Effector memory CD4-positive, alpha-beta T cell (primary cell): ENCODE measurements at regions not wholly inside any gene's neighbourhood (a gene's known extent, or its start where the extent isn't known, plus 50 kb on each side); places are given as distances from the start of the nearest gene placed in this dataset.

Source experiments
- DNase-seq, 3 donors: peaks; one replicate each; pipeline ENCODE4 v3.0.0-alpha.2; 2020
- H3K27ac ChIP-seq: 2 replicates; pipeline ENCODE4 v1.7.0; 2013; ENCODE audit warnings: mild to moderate bottlenecking, low read length, moderate library complexity; ENCODE audit not compliant: insufficient read depth, poor library complexity, severe bottlenecking
- H3K27me3 ChIP-seq: replicated peaks from 2 replicates; pipeline ENCODE4 v1.7.0; 2013; ENCODE audit warnings: mild to moderate bottlenecking, low read length; ENCODE audit not compliant: insufficient read depth, control insufficient read depth, poor library complexity, severe bottlenecking
- H3K36me3 ChIP-seq: 2 replicates; pipeline ENCODE4 v1.7.0; 2013; ENCODE audit warnings: mild to moderate bottlenecking, low read length, moderate library complexity; ENCODE audit not compliant: control insufficient read depth, insufficient read depth
- H3K4me1 ChIP-seq: 2 replicates; pipeline ENCODE4 v1.7.0; 2013; ENCODE audit warnings: low read length, mild to moderate bottlenecking; ENCODE audit not compliant: control insufficient read depth, insufficient read depth, poor library complexity, severe bottlenecking
- H3K4me3 ChIP-seq: 2 replicates; pipeline ENCODE4 v1.7.0; 2013; ENCODE audit warnings: low read length, low read depth, mild to moderate bottlenecking; ENCODE audit not compliant: insufficient read depth, poor library complexity, severe bottlenecking
- H3K9me3 ChIP-seq: 2 replicates; pipeline ENCODE4 v1.7.0; 2013; ENCODE audit warnings: mild to moderate bottlenecking, low read length, moderate library complexity; ENCODE audit not compliant: control insufficient read depth

DNA sequence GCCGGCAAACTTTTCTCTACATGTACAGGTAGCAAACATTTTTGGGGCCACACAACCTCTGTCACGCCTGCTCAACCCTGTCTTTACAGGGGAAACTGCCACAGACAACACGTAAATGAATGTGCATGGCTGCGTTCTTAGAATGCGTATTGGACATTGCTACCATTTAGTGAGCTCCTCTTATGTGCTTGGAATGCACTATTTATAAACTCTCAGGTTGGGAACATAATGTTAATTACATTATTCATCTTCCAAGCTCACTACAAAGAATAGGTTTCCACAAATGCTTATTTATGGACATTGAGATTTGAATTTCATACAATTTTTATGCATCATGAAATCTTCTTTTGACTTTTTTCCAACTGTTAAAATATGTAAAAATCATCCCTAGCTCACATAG, 92.0 kb upstream of the RPS6KA2 start:
- no peak overlapping the region for H3K4me3 ChIP-seq
- no peaks in the 10 kb centered on the region for H3K9me3 ChIP-seq
- H3K27ac ChIP-seq, result no peak overlapping the region
- no peaks in the 10 kb centered on the region for H3K27me3 ChIP-seq
- DNase-seq, result no peak
- no peaks in the 10 kb centered on the region for H3K36me3 ChIP-seq
- no peaks in the 10 kb centered on the region for H3K4me1 ChIP-seq

DNA sequence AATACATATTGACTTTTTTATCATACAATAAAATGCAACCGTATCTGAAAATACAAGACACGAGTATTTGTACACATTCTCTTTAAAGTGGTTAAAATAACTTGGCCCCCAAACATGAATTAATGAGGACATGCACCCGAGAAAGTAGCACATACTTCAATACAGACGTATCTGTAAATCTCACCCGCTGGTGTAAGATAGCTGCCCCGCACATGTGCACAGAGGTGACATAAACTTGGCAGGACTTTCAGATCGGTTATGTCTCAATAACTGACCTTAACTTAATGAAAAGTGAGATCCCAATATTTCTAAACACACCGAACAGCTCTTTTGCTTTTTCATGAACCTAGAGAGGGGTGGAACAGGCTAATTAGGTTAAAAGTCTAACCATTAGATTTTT, 91.5 kb upstream of the RPS6KA2 start:
- Histone ChIP-seq H3K9me3 (no peaks in the 10 kb centered on the region), H3K36me3 (no peaks in the 10 kb centered on the region), H3K4me1 (no peaks in the 10 kb centered on the region), H3K4me3 (no peak overlapping the region), H3K27me3 (no peaks in the 10 kb centered on the region), H3K27ac (no peak overlapping the region)
- no peak for DNase-seq

DNA sequence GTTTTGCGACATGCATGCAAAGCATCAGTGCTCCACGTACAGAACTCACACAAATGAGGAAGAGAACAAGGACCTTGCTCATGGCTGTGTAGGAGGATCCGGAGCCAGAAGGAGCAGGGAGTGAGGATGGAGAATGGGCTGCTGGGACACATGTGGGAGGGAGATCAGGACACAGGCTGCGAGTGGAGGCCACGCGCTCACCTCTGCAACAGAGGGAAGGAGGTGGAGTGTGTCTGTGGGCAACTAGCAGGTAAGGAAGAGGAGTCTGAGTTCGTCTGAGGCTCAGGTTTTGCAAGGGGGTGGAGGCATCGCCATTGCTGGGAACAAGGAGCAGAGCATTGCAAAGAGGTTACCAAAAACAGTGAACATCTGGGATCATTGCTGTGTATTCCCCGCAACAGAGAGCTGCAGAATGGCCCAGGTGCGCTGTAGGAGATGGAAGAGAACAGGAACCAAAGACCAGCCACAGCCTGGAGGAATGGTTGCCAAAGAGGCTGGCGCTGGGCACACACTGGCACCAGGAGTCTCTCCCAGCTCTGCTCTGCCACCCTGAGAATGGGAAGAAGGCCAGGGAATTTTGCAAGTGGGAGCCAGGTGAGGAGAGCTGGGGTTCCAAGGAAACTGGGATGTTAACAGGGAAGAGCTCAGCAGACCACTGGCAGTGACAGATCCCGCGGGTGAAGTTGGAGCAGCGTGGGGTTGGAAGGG, 90.0 kb upstream of the RPS6KA2 start:
- no peaks in the 10 kb centered on the region for H3K9me3 ChIP-seq
- no peak overlapping the region for H3K4me3 ChIP-seq
- no peaks in the 10 kb centered on the region for H3K36me3 ChIP-seq
- H3K27ac ChIP-seq, result no peak overlapping the region
- H3K27me3 ChIP-seq, result no peaks in the 10 kb centered on the region
- DNase-seq, result no peak
- H3K4me1 ChIP-seq, result no peaks in the 10 kb centered on the region

- H3K9me3 ChIP-seq, result no peaks in the 10 kb centered on the region
- H3K4me3 ChIP-seq, result no peak overlapping the region
- no peak overlapping the region for H3K27ac ChIP-seq
- H3K36me3 ChIP-seq, result no peaks in the 10 kb centered on the region
- no peak for DNase-seq
- H3K4me1 ChIP-seq, result no peaks in the 10 kb centered on the region
- H3K27me3 ChIP-seq, result no peaks in the 10 kb centered on the region
Measured at GRCh38 chr6:166715992-166716391, 88.9 kb upstream of the RPS6KA2 start.

DNA sequence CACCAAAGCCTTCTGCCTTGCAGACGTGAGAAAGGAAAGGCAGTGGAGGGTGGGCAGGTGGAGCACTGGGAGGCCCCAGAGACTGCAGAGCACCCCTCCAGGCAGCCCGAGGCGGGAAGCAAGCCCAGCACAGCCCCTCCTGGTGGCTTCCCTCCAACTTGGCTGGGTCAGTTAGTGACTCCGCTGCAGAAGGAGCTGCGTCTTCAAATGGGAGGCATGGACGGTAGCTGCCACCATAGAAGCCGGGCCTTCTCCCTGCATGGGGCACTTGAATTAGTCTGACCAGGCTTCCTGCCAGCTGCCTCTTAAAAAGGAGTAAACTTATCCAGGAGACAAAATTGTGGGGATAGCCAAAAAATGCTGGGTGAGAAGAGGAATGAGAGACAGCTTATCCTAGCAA, 88.0 kb upstream of the RPS6KA2 start:
- no peaks in the 10 kb centered on the region for H3K36me3 ChIP-seq
- H3K4me1 ChIP-seq, result no peaks in the 10 kb centered on the region
- no peak overlapping the region for H3K27ac ChIP-seq
- H3K27me3 ChIP-seq, result no peaks in the 10 kb centered on the region
- no peak for DNase-seq
- no peak overlapping the region for H3K4me3 ChIP-seq
- H3K9me3 ChIP-seq, result no peaks in the 10 kb centered on the region

- Histone ChIP-seq H3K4me1 (no peaks in the 10 kb centered on the region), H3K9me3 (no peaks in the 10 kb centered on the region), H3K27ac (no peak overlapping the region), H3K27me3 (no peaks in the 10 kb centered on the region), H3K36me3 (no peaks in the 10 kb centered on the region), H3K4me3 (no peak overlapping the region)
- DNase-seq, result no peak
Measured at GRCh38 chr6:166714581-166714980, 87.5 kb upstream of the RPS6KA2 start.

GRCh38 chr6:166714187-166714510, 87.1 kb upstream of the RPS6KA2 start:
- no peak for DNase-seq
- no peaks in the 10 kb centered on the region for H3K36me3 ChIP-seq
- no peak overlapping the region for H3K27ac ChIP-seq
- no peaks in the 10 kb centered on the region for H3K4me1 ChIP-seq
- H3K27me3 ChIP-seq, result no peaks in the 10 kb centered on the region
- H3K4me3 ChIP-seq, result no peak overlapping the region
- H3K9me3 ChIP-seq, result no peaks in the 10 kb centered on the region

DNA sequence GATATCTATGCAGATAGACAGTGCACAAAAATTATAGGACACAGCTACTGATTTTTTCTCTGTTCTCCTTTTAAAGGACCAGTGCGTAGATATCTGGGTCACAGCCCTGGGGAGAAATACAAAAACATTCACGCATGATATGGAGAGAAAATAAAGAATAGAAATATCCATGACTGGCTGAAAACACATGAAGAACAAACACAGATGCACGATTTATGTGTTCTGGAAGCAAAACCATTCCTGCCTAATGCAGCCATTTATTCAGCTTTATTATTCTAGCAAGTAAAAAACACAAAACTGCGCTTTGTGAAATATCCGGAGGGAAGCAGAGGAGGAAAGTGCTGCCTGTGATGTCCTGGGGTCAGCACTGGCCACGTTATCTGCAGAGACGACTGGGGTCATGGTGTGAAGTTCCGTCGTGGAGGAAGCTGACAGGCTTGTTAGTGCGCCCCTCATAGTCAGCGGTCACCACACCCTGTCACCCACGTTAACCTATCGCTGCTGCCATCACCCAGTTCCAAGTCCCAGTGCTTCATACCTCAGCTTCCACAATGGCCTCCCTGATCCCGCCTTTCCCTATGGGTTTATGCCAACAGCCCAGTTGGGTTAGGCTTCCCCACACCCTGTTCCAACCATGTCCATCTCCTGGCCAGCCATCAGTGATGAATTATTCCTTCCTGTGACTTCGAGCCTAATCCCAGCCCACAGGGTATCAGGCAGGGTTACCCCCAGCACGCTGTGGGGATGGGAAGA, 86.6 kb upstream of the RPS6KA2 start:
- Histone ChIP-seq H3K4me1 (no peaks in the 10 kb centered on the region), H3K9me3 (no peaks in the 10 kb centered on the region), H3K36me3 (no peaks in the 10 kb centered on the region), H3K27me3 (no peaks in the 10 kb centered on the region), H3K27ac (no peak overlapping the region), H3K4me3 (no peak overlapping the region)
- DNase-seq, result no peak

DNA sequence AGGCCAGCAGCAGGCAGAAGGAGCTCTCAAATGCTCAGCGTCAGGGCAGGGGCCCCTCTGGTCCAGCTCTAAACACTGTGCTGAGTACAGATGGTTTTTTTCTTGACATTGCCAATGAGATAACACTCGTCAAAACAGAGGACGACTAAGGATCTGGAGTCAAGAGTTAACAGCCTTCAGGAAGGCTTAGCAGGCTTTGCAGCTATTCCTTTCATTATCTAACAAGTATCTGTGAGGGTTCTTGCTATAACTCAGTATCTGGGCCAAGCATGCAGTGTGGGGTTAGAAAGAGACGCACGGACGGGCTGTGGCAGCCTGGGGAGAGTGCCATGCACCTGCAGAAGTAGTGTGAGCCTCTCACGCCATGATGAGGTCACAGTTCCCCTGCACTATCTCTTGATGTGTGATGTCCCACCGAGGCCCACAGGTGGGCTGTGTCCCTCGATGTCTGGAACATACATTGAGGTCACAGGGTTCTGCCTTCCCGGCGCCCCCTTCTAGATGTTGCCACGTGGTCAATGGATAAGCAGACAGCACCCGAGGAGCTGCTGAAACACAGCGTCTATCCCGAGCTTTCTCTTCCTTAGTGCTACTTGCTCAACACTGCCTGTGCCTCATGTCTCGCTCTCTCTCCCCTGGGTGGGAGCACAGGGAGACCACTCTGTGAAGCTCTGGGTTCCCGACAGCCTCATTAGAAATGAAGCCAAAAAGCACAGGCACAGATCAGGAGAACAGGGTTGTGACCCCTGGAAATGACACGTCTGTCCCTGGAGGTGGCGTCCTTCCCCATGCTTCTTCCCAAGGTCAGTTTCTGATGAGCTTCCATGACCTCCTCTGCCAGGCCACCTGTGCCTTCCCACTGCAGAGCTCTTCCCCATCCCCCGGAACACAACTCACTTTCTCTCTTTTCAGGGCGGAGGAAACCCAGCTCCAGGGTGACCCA, 85.5 kb upstream of the RPS6KA2 start:
- Histone ChIP-seq H3K36me3 (no peaks in the 10 kb centered on the region), H3K4me3 (no peak overlapping the region), H3K27ac (no peak overlapping the region), H3K9me3 (no peaks in the 10 kb centered on the region), H3K27me3 (no peaks in the 10 kb centered on the region), H3K4me1 (no peaks in the 10 kb centered on the region)
- DNase-seq, result no peak

- no peak overlapping the region for H3K27ac ChIP-seq
- no peaks in the 10 kb centered on the region for H3K9me3 ChIP-seq
- DNase-seq, result no peak
- H3K4me1 ChIP-seq, result no peaks in the 10 kb centered on the region
- no peak overlapping the region for H3K4me3 ChIP-seq
- no peaks in the 10 kb centered on the region for H3K36me3 ChIP-seq
- H3K27me3 ChIP-seq, result no peaks in the 10 kb centered on the region
Measured at GRCh38 chr6:166710084-166710483, 83.0 kb upstream of the RPS6KA2 start.
